H1 (cell line): ENCODE measurements at regions not wholly inside any gene's neighbourhood (a gene's known extent, or its start where the extent isn't known, plus 50 kb on each side); places are given as distances from the start of the nearest gene placed in this dataset.

Experiments
- BACH1 ChIP-seq: IDR thresholded peaks from 2 replicates; pipeline ENCODE4 v1.6.1; 2012; ENCODE audit warnings: low read length, improper control_type of control experiment
- CTCF ChIP-seq, 3 experiments: IDR thresholded peaks; 1 replicate in 2 of 3; 2 replicates in 1 of 3; pipeline versions ENCODE4 v1.5.1 to v1.6.1; 2011; ENCODE audit warnings: low read length in 3 of 3, mild to moderate bottlenecking in 3 of 3, inconsistent platforms in 2 of 3, low read depth in 1 of 3, moderate library complexity in 1 of 3; ENCODE audit not compliant: insufficient read depth in 1 of 3; ENCODE audit errors: control extremely low read depth in 1 of 3
- POLR2A ChIP-seq, 2 experiments: IDR thresholded peaks; 1 replicate in 1 of 2; 2 replicates in 1 of 2; pipeline ENCODE4 v1.6.1; 2011; ENCODE audit warnings: low read depth in 2 of 2, low read length in 2 of 2, mild to moderate bottlenecking in 2 of 2; ENCODE audit errors: control extremely low read depth in 1 of 2
- RFX5 ChIP-seq: IDR thresholded peaks from 2 replicates; pipeline ENCODE4 v1.6.1; 2011; ENCODE audit warnings: low read depth, low read length, improper control_type of control experiment, borderline replicate concordance
- TCF12 ChIP-seq: IDR thresholded peaks from 2 replicates; pipeline ENCODE4 v1.6.1; 2011; ENCODE audit warnings: low read depth, mild to moderate bottlenecking, low read length
- TEAD4 ChIP-seq: IDR thresholded peaks from 2 replicates; pipeline ENCODE4 v1.6.1; 2012; ENCODE audit warnings: low read depth, low read length, inconsistent platforms, mixed read lengths

- TF ChIP-seq CTCF (IDR thresholded peaks at IDR 0.05; ENCODE audit: control extremely low read depth in 1 of 3, insufficient read depth in 1 of 3, low read depth in 1 of 3, low read length in 3 of 3) (no peak), POLR2A (IDR thresholded peaks at IDR 0.05; ENCODE audit: control extremely low read depth in 1 of 2, low read depth in 2 of 2, low read length in 2 of 2) (no peak), BACH1 (no peak), TCF12 (no peak), TEAD4 (no peak), RFX5 (no peak)
Measured at GRCh38 chr6:85193339-85193738, 256.5 kb upstream of the NT5E start.
